NCI-H187 treated with DMSO at 0.1 percent for 48 hours (cell line): ENCODE measurements at regions not wholly inside any gene's neighbourhood (a gene's known extent, or its start where the extent isn't known, plus 50 kb on each side); places are given as distances from the start of the nearest gene placed in this dataset.

Experiments
- DNase-seq: peaks from one replicate; lab custom pipeline; 2025; lab: John Stamatoyannopoulos, UW

- DNase-seq = no peak
Observed at GRCh38 chr11:79953629-79954028, 512.8 kb upstream of the TENM4 start.

- DNase-seq = no peak
Observed at GRCh38 chr11:79950741-79951140, 509.9 kb upstream of the TENM4 start.

GRCh38 chr11:79950172-79950571 lies 509.3 kb upstream of the TENM4 start:
- DNase-seq = no peak

GRCh38 chr11:79949574-79949973 lies 508.7 kb upstream of the TENM4 start:
- DNase-seq = no peak

GRCh38 chr11:79942646-79943045 lies 501.8 kb upstream of the TENM4 start:
- no peak for DNase-seq

- no peak for DNase-seq
Observed at GRCh38 chr11:79942090-79942489, 501.3 kb upstream of the TENM4 start.

GRCh38 chr11:79940974-79941735 lies 500.3 kb upstream of the TENM4 start:
- no peak for DNase-seq

- peak; percentile 84 for DNase-seq
Observed at GRCh38 chr11:79940165-79940564, 499.3 kb upstream of the TENM4 start.

- no peak for DNase-seq
Observed at GRCh38 chr11:79939111-79939510, 498.3 kb upstream of the TENM4 start.

GRCh38 chr11:79937676-79938334 lies 497.0 kb upstream of the TENM4 start:
- no peak for DNase-seq

- no peak for DNase-seq
Observed at GRCh38 chr11:79932612-79933011, 491.8 kb upstream of the TENM4 start.

- DNase-seq = no peak
Observed at GRCh38 chr11:79931692-79932091, 490.9 kb upstream of the TENM4 start.

- DNase-seq = no peak
Observed at GRCh38 chr11:79926707-79927106, 485.9 kb upstream of the TENM4 start.

GRCh38 chr11:79925570-79925969 lies 484.7 kb upstream of the TENM4 start:
- no peak for DNase-seq

- no peak for DNase-seq
Observed at GRCh38 chr11:79922641-79923040, 481.8 kb upstream of the TENM4 start.

GRCh38 chr11:79920480-79920879 lies 479.6 kb upstream of the TENM4 start:
- DNase-seq = no peak

GRCh38 chr11:79919350-79919749 lies 478.5 kb upstream of the TENM4 start:
- DNase-seq = no peak

- DNase-seq = no peak
Observed at GRCh38 chr11:79918846-79919245, 478.0 kb upstream of the TENM4 start.

- DNase-seq = no peak
Observed at GRCh38 chr11:79906164-79906563, 465.3 kb upstream of the TENM4 start.

- no peak for DNase-seq
Observed at GRCh38 chr11:79902493-79902892, 461.7 kb upstream of the TENM4 start.

GRCh38 chr11:79897896-79898295 lies 457.1 kb upstream of the TENM4 start:
- no peak for DNase-seq

GRCh38 chr11:79896258-79896657 lies 455.4 kb upstream of the TENM4 start:
- DNase-seq = no peak

- DNase-seq = no peak
Observed at GRCh38 chr11:79894111-79894510, 453.3 kb upstream of the TENM4 start.

GRCh38 chr11:79890272-79890671 lies 449.4 kb upstream of the TENM4 start:
- DNase-seq = no peak
